CD4-positive, CD25-positive, alpha-beta regulatory T cell (primary cell): ENCODE measurements at regions not wholly inside any gene's neighbourhood (a gene's known extent, or its start where the extent isn't known, plus 50 kb on each side); places are given as distances from the start of the nearest gene placed in this dataset.

Experiments used
- ATAC-seq, 2 donors: fragments of 150-1000 bp; cut with Tn5 transposase; one replicate each; pipeline ENCODE4 v1.10.0; 2021; ENCODE audit warnings: low read depth in 2 of 2, moderate number of reproducible peaks in 2 of 2, moderate library complexity in 1 of 2
- DNase-seq, 3 donors: peaks; one replicate each; pipeline versions ENCODE4 v3.0.0 to v3.0.0-alpha.2; 2012 to 2022; ENCODE audit warnings: mixed read lengths in 1 of 3
- H3K27ac ChIP-seq: one replicate; pipeline ENCODE4 v1.7.0; 2013; ENCODE audit warnings: mild to moderate bottlenecking, low read length; ENCODE audit not compliant: insufficient read depth, poor library complexity, severe bottlenecking
- H3K27me3 ChIP-seq: one replicate; pipeline ENCODE4 v1.7.0; 2013; ENCODE audit warnings: low read length; ENCODE audit not compliant: control insufficient read depth, insufficient read depth
- H3K36me3 ChIP-seq: one replicate; pipeline ENCODE4 v1.7.0; 2013; ENCODE audit warnings: mild to moderate bottlenecking, low read length, moderate library complexity; ENCODE audit not compliant: control insufficient read depth, insufficient read depth
- H3K4me1 ChIP-seq: 2 replicates; pipeline ENCODE4 v1.7.0; 2013; ENCODE audit warnings: mild to moderate bottlenecking, low read length; ENCODE audit not compliant: insufficient read depth, control insufficient read depth, poor library complexity, severe bottlenecking
- H3K4me3 ChIP-seq: one replicate; pipeline ENCODE4 v1.7.0; 2013; ENCODE audit warnings: low read depth, mild to moderate bottlenecking, low read length, moderate library complexity
- H3K9me3 ChIP-seq, 2 experiments: 1 replicate in 1 of 2; 2 replicates in 1 of 2; pipeline ENCODE4 v1.7.0; 2013; ENCODE audit warnings: low read length in 2 of 2, mild to moderate bottlenecking in 1 of 2, moderate library complexity in 1 of 2; ENCODE audit not compliant: control insufficient read depth in 2 of 2
- H3K27ac Mint-ChIP-seq, 3 donors: one replicate each; pipeline ENCODE4 v1.8.0; 2020 to 2022; ENCODE audit warnings: mild to moderate bottlenecking in 3 of 3, mixed read lengths in 3 of 3, moderate library complexity in 2 of 3
- H3K27me3 Mint-ChIP-seq: one replicate; pipeline ENCODE4 v1.8.0; 2022; ENCODE audit warnings: mild to moderate bottlenecking, mixed read lengths
- H3K36me3 Mint-ChIP-seq: one replicate; pipeline ENCODE4 v1.8.0; 2020; ENCODE audit warnings: mixed read lengths
- H3K4me1 Mint-ChIP-seq, 4 donors: one replicate each; pipeline ENCODE4 v1.8.0; 2020 to 2022; ENCODE audit warnings: mixed read lengths in 4 of 4, mild to moderate bottlenecking in 1 of 4
- H3K4me3 Mint-ChIP-seq, 4 donors: one replicate each; pipeline ENCODE4 v1.8.0; 2020 to 2022; ENCODE audit warnings: mild to moderate bottlenecking in 4 of 4, mixed read lengths in 4 of 4, moderate library complexity in 3 of 4
- H3K9me3 Mint-ChIP-seq, 7 donors: one replicate each; pipeline ENCODE4 v1.8.0; 2020 to 2022; ENCODE audit warnings: mixed read lengths in 7 of 7, mild to moderate bottlenecking in 3 of 7, moderate library complexity in 2 of 7

DNA sequence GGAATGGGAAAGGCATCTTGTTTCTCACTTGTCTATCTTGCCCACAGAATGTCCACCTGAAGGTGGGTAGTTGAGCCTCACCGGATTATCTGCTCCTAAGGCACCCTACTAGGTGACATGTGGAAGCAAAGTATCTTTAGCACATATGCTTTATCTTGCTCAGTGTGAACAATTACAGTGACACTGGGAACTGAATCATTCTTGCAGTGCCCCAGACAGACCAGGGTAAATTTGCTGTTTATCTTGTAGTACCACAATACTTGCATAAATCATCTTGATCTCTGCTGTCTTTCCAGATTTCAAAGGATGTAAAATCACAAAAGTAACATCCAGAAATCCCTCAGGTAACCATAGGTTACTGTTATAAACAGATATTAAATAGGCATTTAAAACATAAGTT, 930.0 kb upstream of the INTU start:
- Mint-ChIP-seq H3K27me3 (no peaks in the 10 kb centered on the region), H3K9me3 (peaks cover 0 to 9% (median 2%) of the 10 kb centered on the region in 7 donors), H3K4me1 (no peaks in the 10 kb centered on the region), H3K36me3 (no peaks in the 10 kb centered on the region), H3K4me3 (no peak overlapping the region), H3K27ac (no peak overlapping the region)
- no peak overlapping the region for H3K4me3 ChIP-seq
- H3K27ac ChIP-seq, result no peak overlapping the region
- DNase-seq (no peak), ATAC-seq (no peak)
- H3K27me3 ChIP-seq, result no peaks in the 10 kb centered on the region
- H3K4me1 ChIP-seq, result no peaks in the 10 kb centered on the region
- H3K9me3 ChIP-seq, result no peaks in the 10 kb centered on the region
- no peaks in the 10 kb centered on the region for H3K36me3 ChIP-seq

DNA sequence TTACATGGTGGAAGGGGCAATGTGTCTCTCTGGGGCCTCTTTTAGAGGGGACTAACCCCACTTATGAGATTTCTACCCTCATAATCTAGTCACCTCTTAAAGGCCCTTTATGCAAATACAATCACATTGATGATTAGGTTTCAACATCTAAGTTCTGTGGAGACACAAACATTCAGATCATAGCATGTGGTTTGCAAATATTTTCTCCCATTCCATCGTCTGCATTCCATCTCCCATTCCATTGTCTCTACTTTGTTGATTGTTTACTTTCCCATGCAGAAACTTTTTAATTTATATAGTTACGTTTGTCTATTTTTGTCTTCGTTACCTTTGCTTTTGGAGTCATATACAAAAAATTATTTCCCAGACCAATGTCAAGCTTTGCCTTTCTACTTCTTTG, 927.5 kb upstream of the INTU start:
- Histone ChIP-seq H3K27me3 (no peaks in the 10 kb centered on the region), H3K9me3 (no peaks in the 10 kb centered on the region), H3K27ac (no peak overlapping the region), H3K4me1 (no peaks in the 10 kb centered on the region), H3K4me3 (no peak overlapping the region), H3K36me3 (no peaks in the 10 kb centered on the region)
- no peak for ATAC-seq
- no peaks in the 10 kb centered on the region for H3K27me3 Mint-ChIP-seq
- DNase-seq, result no peak
- H3K9me3 Mint-ChIP-seq, result peaks cover 0 to 11% (median 5%) of the 10 kb centered on the region in 7 donors
- no peak overlapping the region for H3K27ac Mint-ChIP-seq
- H3K4me1 Mint-ChIP-seq, result no peaks in the 10 kb centered on the region
- H3K4me3 Mint-ChIP-seq, result no peak overlapping the region
- H3K36me3 Mint-ChIP-seq, result no peaks in the 10 kb centered on the region

DNA sequence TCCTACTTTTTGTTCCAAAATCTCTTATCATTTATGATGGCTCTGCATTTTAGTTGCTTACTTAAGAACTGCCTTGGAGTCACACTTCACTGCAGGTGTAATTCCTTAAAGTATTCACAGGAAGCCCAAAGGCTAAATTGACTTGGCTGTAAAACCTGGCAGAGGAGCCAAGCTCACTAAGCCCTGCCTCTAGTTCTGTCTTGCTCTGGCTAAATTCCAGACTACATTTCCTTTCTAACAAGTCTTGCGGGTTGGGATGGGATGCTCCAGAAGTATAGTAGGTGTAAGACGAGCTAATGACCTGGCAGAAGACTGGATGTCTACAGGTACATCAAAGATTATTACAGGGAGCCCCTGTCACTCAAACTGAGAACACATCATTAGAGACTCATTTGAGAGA, 924.0 kb upstream of the INTU start:
- H3K27me3 ChIP-seq, result no peaks in the 10 kb centered on the region
- no peak for ATAC-seq
- no peak overlapping the region for H3K4me3 ChIP-seq
- no peaks in the 10 kb centered on the region for H3K4me1 ChIP-seq
- DNase-seq, result no peak
- H3K27ac ChIP-seq, result no peak overlapping the region
- Mint-ChIP-seq H3K4me3 (no peak overlapping the region), H3K27ac (no peak overlapping the region), H3K4me1 (no peaks in the 10 kb centered on the region), H3K27me3 (no peaks in the 10 kb centered on the region), H3K36me3 (no peaks in the 10 kb centered on the region), H3K9me3 (peaks cover 0 to 21% (median 5%) of the 10 kb centered on the region in 7 donors)
- no peaks in the 10 kb centered on the region for H3K36me3 ChIP-seq
- H3K9me3 ChIP-seq, result no peaks in the 10 kb centered on the region

DNA sequence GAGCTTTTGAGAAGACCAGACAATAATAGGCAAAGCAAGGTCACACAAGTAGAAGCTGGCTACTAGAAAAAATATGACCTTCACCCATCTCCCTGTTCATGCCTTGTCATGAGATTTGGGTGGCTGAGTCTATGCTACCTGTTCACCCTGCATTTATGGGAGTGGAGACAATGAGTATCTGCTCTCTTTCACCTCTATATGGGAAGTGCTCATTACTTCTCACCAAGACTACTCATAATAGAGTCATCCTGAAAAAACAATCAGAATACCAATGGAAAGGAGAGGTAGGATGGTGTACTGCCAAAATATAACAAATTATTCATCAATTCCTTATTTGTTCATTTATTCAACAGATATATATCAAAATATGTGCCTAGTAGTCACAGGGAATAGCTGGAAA, 921.8 kb upstream of the INTU start:
- no peak for DNase-seq
- Mint-ChIP-seq H3K27ac (no peak overlapping the region), H3K4me3 (no peak overlapping the region), H3K36me3 (no peaks in the 10 kb centered on the region), H3K27me3 (no peaks in the 10 kb centered on the region), H3K9me3 (peaks cover 0 to 21% (median 7%) of the 10 kb centered on the region in 7 donors), H3K4me1 (no peaks in the 10 kb centered on the region)
- Histone ChIP-seq H3K27me3 (no peaks in the 10 kb centered on the region), H3K4me3 (no peak overlapping the region), H3K4me1 (no peaks in the 10 kb centered on the region), H3K9me3 (peaks cover 0 to 4% of the 10 kb centered on the region in 2 experiments), H3K36me3 (no peaks in the 10 kb centered on the region), H3K27ac (no peak overlapping the region)
- ATAC-seq, result no peak

GRCh38 chr4:126715067-126715466, 917.7 kb upstream of the INTU start:
- H3K27me3 Mint-ChIP-seq, result no peaks in the 10 kb centered on the region
- no peaks in the 10 kb centered on the region for H3K4me1 ChIP-seq
- ATAC-seq (no peak), DNase-seq (no peak)
- no peaks in the 10 kb centered on the region for H3K27me3 ChIP-seq
- H3K4me3 Mint-ChIP-seq, result no peak overlapping the region
- H3K27ac ChIP-seq, result no peak overlapping the region
- no peaks in the 10 kb centered on the region for H3K4me1 Mint-ChIP-seq
- no peak overlapping the region for H3K27ac Mint-ChIP-seq
- H3K4me3 ChIP-seq, result no peak overlapping the region
- no peaks in the 10 kb centered on the region for H3K36me3 Mint-ChIP-seq
- H3K36me3 ChIP-seq, result no peaks in the 10 kb centered on the region
- H3K9me3 ChIP-seq, result peaks cover 0 to 6% of the 10 kb centered on the region in 2 experiments
- peaks cover 4 to 24% (median 8%) of the 10 kb centered on the region in 7 donors for H3K9me3 Mint-ChIP-seq

GRCh38 chr4:126715681-126716080, 917.1 kb upstream of the INTU start:
- Mint-ChIP-seq H3K36me3 (no peaks in the 10 kb centered on the region), H3K27me3 (no peaks in the 10 kb centered on the region), H3K4me1 (no peaks in the 10 kb centered on the region), H3K27ac (no peak overlapping the region), H3K9me3 (peaks cover 4 to 21% (median 7%) of the 10 kb centered on the region in 7 donors), H3K4me3 (no peak overlapping the region)
- H3K36me3 ChIP-seq, result no peaks in the 10 kb centered on the region
- no peak for ATAC-seq
- peaks cover 0 to 6% of the 10 kb centered on the region in 2 experiments for H3K9me3 ChIP-seq
- H3K4me3 ChIP-seq, result no peak overlapping the region
- H3K27ac ChIP-seq, result no peak overlapping the region
- no peaks in the 10 kb centered on the region for H3K4me1 ChIP-seq
- no peak for DNase-seq
- no peaks in the 10 kb centered on the region for H3K27me3 ChIP-seq

DNA sequence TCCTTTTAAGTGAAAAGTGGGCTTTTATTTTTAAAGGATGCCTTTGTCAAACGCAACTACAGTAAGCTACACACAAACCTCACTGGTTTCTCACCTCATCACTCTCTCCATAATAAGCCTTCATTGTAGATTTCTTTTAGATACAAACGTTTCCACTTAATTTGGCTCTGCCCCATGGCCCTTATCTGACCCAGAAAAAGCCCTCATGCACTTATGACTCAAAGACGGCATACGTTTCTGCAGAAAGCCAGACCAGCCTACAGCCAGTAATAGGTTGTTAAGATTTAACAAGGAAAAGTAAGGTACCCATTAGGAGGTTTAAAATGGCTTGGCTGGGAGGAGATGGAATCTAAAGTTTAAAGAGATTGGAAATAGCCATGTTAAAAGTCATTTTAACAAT, 914.6 kb upstream of the INTU start:
- no peak overlapping the region for H3K27ac ChIP-seq
- Mint-ChIP-seq H3K9me3 (peaks cover 3 to 13% (median 7%) of the 10 kb centered on the region in 7 donors), H3K4me1 (no peaks in the 10 kb centered on the region), H3K27me3 (no peaks in the 10 kb centered on the region), H3K27ac (no peak overlapping the region), H3K4me3 (no peak overlapping the region), H3K36me3 (no peaks in the 10 kb centered on the region)
- no peaks in the 10 kb centered on the region for H3K27me3 ChIP-seq
- ATAC-seq (no peak), DNase-seq (no peak)
- H3K36me3 ChIP-seq, result no peaks in the 10 kb centered on the region
- no peaks in the 10 kb centered on the region for H3K4me1 ChIP-seq
- H3K4me3 ChIP-seq, result no peak overlapping the region
- peaks cover 0 to 6% of the 10 kb centered on the region in 2 experiments for H3K9me3 ChIP-seq

DNA sequence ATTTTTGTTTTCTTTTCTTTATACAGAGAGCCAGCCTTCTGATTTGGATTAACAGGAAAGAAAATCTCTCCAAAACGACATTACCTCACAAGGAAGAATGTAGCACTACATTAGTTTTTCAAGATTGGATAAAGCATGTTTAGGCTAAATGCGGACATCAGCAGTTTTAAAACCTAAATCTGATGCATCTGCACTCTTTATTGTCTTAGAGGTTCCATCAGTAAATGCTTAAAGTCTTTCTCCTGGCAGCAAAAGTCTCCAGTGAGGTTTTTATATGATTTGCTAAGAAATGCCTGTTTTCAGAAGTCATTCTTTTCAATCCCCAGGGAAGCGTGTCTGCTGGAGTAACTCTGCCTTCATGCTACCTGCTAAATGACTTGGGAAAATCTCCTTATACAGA, 912.9 kb upstream of the INTU start:
- H3K4me1 Mint-ChIP-seq, result no peaks in the 10 kb centered on the region
- peaks cover 3 to 13% (median 7%) of the 10 kb centered on the region in 7 donors for H3K9me3 Mint-ChIP-seq
- H3K36me3 Mint-ChIP-seq, result no peaks in the 10 kb centered on the region
- H3K36me3 ChIP-seq, result no peaks in the 10 kb centered on the region
- ATAC-seq, result no peak
- no peak overlapping the region for H3K27ac Mint-ChIP-seq
- H3K9me3 ChIP-seq, result peaks cover 0 to 6% of the 10 kb centered on the region in 2 experiments
- no peak for DNase-seq
- no peak overlapping the region for H3K27ac ChIP-seq
- no peaks in the 10 kb centered on the region for H3K4me1 ChIP-seq
- no peak overlapping the region for H3K4me3 Mint-ChIP-seq
- H3K27me3 ChIP-seq, result no peaks in the 10 kb centered on the region
- no peaks in the 10 kb centered on the region for H3K27me3 Mint-ChIP-seq
- H3K4me3 ChIP-seq, result no peak overlapping the region
